Middle frontal gyrus (tissue), 1 donor: ENCODE measurements at regions not wholly inside any gene's neighbourhood (a gene's known extent, or its start where the extent isn't known, plus 50 kb on each side); places are given as distances from the start of the nearest gene placed in this dataset.
"Not testable (repeated sequence)": the region's sequence is repeated elsewhere in the genome, so short reads cannot be mapped to it uniquely, and the experiment has no call there.

Source experiments
- DNase-seq: peaks from one replicate; pipeline ENCODE4 v3.0.0-alpha.2; 2015; ENCODE audit warnings: low spot score; ENCODE audit errors: extremely low spot score

GRCh38 chr4:34492414-34492813 lies 1751.9 kb downstream of the ARAP2 start:
- DNase-seq = no peak

GRCh38 chr4:34502086-34502485 lies 1742.2 kb downstream of the ARAP2 start:
- DNase-seq = no peak

GRCh38 chr4:34504731-34505130 lies 1739.6 kb downstream of the ARAP2 start:
- not testable (repeated sequence) for DNase-seq

GRCh38 chr4:34506511-34507092 lies 1737.7 kb downstream of the ARAP2 start:
- not testable (repeated sequence) for DNase-seq

GRCh38 chr4:34512616-34513015 lies 1731.7 kb downstream of the ARAP2 start:
- no peak for DNase-seq

- DNase-seq = no peak
These were observed 1727.8 kb downstream of the ARAP2 start for GRCh38 chr4:34516524-34516923.

- DNase-seq = no peak
These were observed 1709.4 kb downstream of the ARAP2 start for GRCh38 chr4:34534916-34535315.

GRCh38 chr4:34566091-34566490 lies 1678.2 kb downstream of the ARAP2 start:
- DNase-seq = no peak

GRCh38 chr4:34572026-34572425 lies 1672.3 kb downstream of the ARAP2 start:
- DNase-seq = no peak

GRCh38 chr4:34615315-34615714 lies 1629.0 kb downstream of the ARAP2 start:
- DNase-seq = no peak

- no peak for DNase-seq
These were observed 1624.7 kb downstream of the ARAP2 start for GRCh38 chr4:34619531-34620162.

- no peak for DNase-seq
These were observed 1615.8 kb downstream of the ARAP2 start for GRCh38 chr4:34628471-34628870.

GRCh38 chr4:34629451-34629850 lies 1614.9 kb downstream of the ARAP2 start:
- DNase-seq = no peak

GRCh38 chr4:34633241-34633640 lies 1611.1 kb downstream of the ARAP2 start:
- no peak for DNase-seq

- no peak for DNase-seq
These were observed 1607.7 kb downstream of the ARAP2 start for GRCh38 chr4:34636623-34637022.

- DNase-seq = no peak
These were observed 1600.8 kb downstream of the ARAP2 start for GRCh38 chr4:34643476-34643875.

- DNase-seq = no peak
These were observed 1599.7 kb downstream of the ARAP2 start for GRCh38 chr4:34644579-34645115.

- no peak for DNase-seq
These were observed 1594.6 kb downstream of the ARAP2 start for GRCh38 chr4:34649716-34650115.

GRCh38 chr4:34664051-34664450 lies 1580.3 kb downstream of the ARAP2 start:
- DNase-seq = no peak

GRCh38 chr4:34676400-34676799 lies 1567.9 kb downstream of the ARAP2 start:
- DNase-seq = no peak

- DNase-seq = no peak
These were observed 1565.9 kb downstream of the ARAP2 start for GRCh38 chr4:34678431-34678830.

- no peak for DNase-seq
These were observed 1565.1 kb downstream of the ARAP2 start for GRCh38 chr4:34679228-34679627.

- no peak for DNase-seq
These were observed 1534.8 kb downstream of the ARAP2 start for GRCh38 chr4:34709564-34709963.
